ENCODE measurements at regions not wholly inside any gene's neighbourhood (a gene's known extent, or its start where the extent isn't known, plus 50 kb on each side); places are given as distances from the start of the nearest gene placed in this dataset.
"Not testable (repeated sequence)": the region's sequence is repeated elsewhere in the genome, so short reads cannot be mapped to it uniquely, and the experiment has no call there.

- ATAC-seq (no peak), DNase-seq (no peak)
- intact Hi-C loops (cut with micrococcal nuclease) = no loop called here
Observed at GRCh38 chr5:63408984-63409383, 553.3 kb downstream of the HTR1A start.

- ATAC-seq (peak; percentile 39), DNase-seq (peak; percentile 37)
- intact Hi-C loops (cut with micrococcal nuclease) = no loop called here
Observed at GRCh38 chr5:63401436-63402046, 560.7 kb downstream of the HTR1A start.

- DNase-seq (no peak), ATAC-seq (peak; percentile 29)
- intact Hi-C loops (cut with micrococcal nuclease) = no loop called here
Observed at GRCh38 chr5:63400079-63400478, 562.2 kb downstream of the HTR1A start.

- intact Hi-C loops (cut with micrococcal nuclease) = no loop called here
- DNase-seq (no peak), ATAC-seq (no peak)
Observed at GRCh38 chr5:63398346-63398745, 563.9 kb downstream of the HTR1A start.

- ATAC-seq = not testable (repeated sequence)
Observed at GRCh38 chr5:63388188-63388587, 574.1 kb downstream of the HTR1A start.

GRCh38 chr5:63375851-63376250 is 586.4 kb downstream of the HTR1A start:
- DNase-seq (no peak), ATAC-seq (no peak)
- intact Hi-C loops (cut with micrococcal nuclease) = no loop called here

More at GRCh38 chr5:63388188-63388587, 574.1 kb downstream of the HTR1A start:
- DNase-seq; intact Hi-C loops (cut with micrococcal nuclease): not testable (repeated sequence)

GRCh38 chr5:63374085-63374484 is 588.2 kb downstream of the HTR1A start:
- ATAC-seq (no peak), DNase-seq (no peak)
- intact Hi-C loops (cut with micrococcal nuclease) = no loop called here

GRCh38 chr5:63351164-63351563 is 611.1 kb downstream of the HTR1A start:
- DNase-seq (no peak), ATAC-seq (no peak)
- intact Hi-C loops (cut with micrococcal nuclease) = no loop called here

GRCh38 chr5:63346451-63346850 is 615.8 kb downstream of the HTR1A start:
- intact Hi-C loops (cut with micrococcal nuclease) = no loop called here
- ATAC-seq = no peak

GRCh38 chr5:63341442-63341841 is 620.8 kb downstream of the HTR1A start:
- DNase-seq = no peak
- intact Hi-C loops (cut with micrococcal nuclease) = no loop called here
- ATAC-seq = no peak

More at GRCh38 chr5:63346451-63346850, 615.8 kb downstream of the HTR1A start:
- DNase-seq = no peak

GRCh38 chr5:63323926-63324325 is 638.3 kb downstream of the HTR1A start:
- ATAC-seq (no peak), DNase-seq (no peak)
- intact Hi-C loops (cut with micrococcal nuclease) = no loop called here

- DNase-seq (no peak), ATAC-seq (no peak)
- intact Hi-C loops (cut with micrococcal nuclease) = no loop called here
Observed at GRCh38 chr5:63314551-63314950, 647.7 kb downstream of the HTR1A start.

GRCh38 chr5:63310644-63311043 is 651.6 kb downstream of the HTR1A start:
- DNase-seq = no peak
- ATAC-seq = no peak
- intact Hi-C loops (cut with micrococcal nuclease) = no loop called here

GRCh38 chr5:63306909-63307308 is 655.3 kb downstream of the HTR1A start:
- no peak for ATAC-seq
- intact Hi-C loops (cut with micrococcal nuclease) = no loop called here
- no peak for DNase-seq

GRCh38 chr5:63293317-63293716 is 668.9 kb downstream of the HTR1A start:
- DNase-seq (no peak), ATAC-seq (no peak)
- intact Hi-C loops (cut with micrococcal nuclease) = no loop called here

GRCh38 chr5:63286724-63287123 is 675.5 kb downstream of the HTR1A start:
- intact Hi-C loops (cut with micrococcal nuclease) = no loop called here

GRCh38 chr5:63263411-63263810 is 684.8 kb downstream of the LRRC70 start:
- DNase-seq = no peak
- intact Hi-C loops (cut with micrococcal nuclease) = no loop called here
- ATAC-seq = no peak

More at GRCh38 chr5:63286724-63287123, 675.5 kb downstream of the HTR1A start:
- no peak for ATAC-seq
- no peak for DNase-seq

GRCh38 chr5:63262185-63262981 is 683.8 kb downstream of the LRRC70 start:
- intact Hi-C loops (cut with micrococcal nuclease) = no loop called here
- DNase-seq (no peak), ATAC-seq (no peak)

- ATAC-seq (no peak), DNase-seq (no peak)
- intact Hi-C loops (cut with micrococcal nuclease) = no loop called here
Observed at GRCh38 chr5:63261695-63262094, 683.1 kb downstream of the LRRC70 start.

- DNase-seq (no peak), ATAC-seq (no peak)
- intact Hi-C loops (cut with micrococcal nuclease) = no loop called here
Observed at GRCh38 chr5:63255594-63255993, 677.0 kb downstream of the LRRC70 start.

- no peak for DNase-seq
Observed at GRCh38 chr5:63250939-63251338, 672.3 kb downstream of the LRRC70 start.

More at GRCh38 chr5:63250939-63251338, 672.3 kb downstream of the LRRC70 start:
- ATAC-seq = no peak
- intact Hi-C loops (cut with micrococcal nuclease) = no loop called here
